ENCODE measurements at regions not wholly inside any gene's neighbourhood (a gene's known extent, or its start where the extent isn't known, plus 50 kb on each side); places are given as distances from the start of the nearest gene placed in this dataset.

GRCh38 chr3:87494264-87494663, 217.9 kb upstream of the POU1F1 start:
- TF ChIP-seq CTCF (conservative IDR thresholded peaks at IDR 0.05; ENCODE audit: low read depth, low read length) (no peak), EZH2 (IDR thresholded peaks at IDR 0.05; ENCODE audit: borderline replicate concordance, low read depth, low read length, poor library complexity, severe bottlenecking) (no peak)
